ENCODE measurements at regions not wholly inside any gene's neighbourhood (a gene's known extent, or its start where the extent isn't known, plus 50 kb on each side); places are given as distances from the start of the nearest gene placed in this dataset.
"Not testable (repeated sequence)": the region's sequence is repeated elsewhere in the genome, so short reads cannot be mapped to it uniquely, and the experiment has no call there.

GRCh38 chr9:104362912-104363472, 141.1 kb upstream of the OR13F1 start:
- ATAC-seq (no peak), DNase-seq (no peak)
- Histone ChIP-seq H3K9me3 (no peaks in the 10 kb centered on the region), H3K36me3 (ENCODE audit: low read depth) (no peaks in the 10 kb centered on the region), H3K4me3 (no peak overlapping the region), H3K4me1 (ENCODE audit: low read depth) (no peaks in the 10 kb centered on the region)
- no peak for TF ChIP-seq CTCF (IDR thresholded peaks at IDR 0.05)
- intact Hi-C loops (cut with DNase I, micrococcal nuclease), result no loop called here

- H3K9me3 ChIP-seq, result no peaks in the 10 kb centered on the region
- no peak overlapping the region for H3K4me3 ChIP-seq
- no peak for TF ChIP-seq CTCF (IDR thresholded peaks at IDR 0.05)
- no peaks in the 10 kb centered on the region for H3K36me3 ChIP-seq (ENCODE audit: low read depth)
- intact Hi-C loops (cut with DNase I, micrococcal nuclease), result no loop called here
- no peaks in the 10 kb centered on the region for H3K4me1 ChIP-seq (ENCODE audit: low read depth)
- DNase-seq (no peak), ATAC-seq (no peak)
Measured at GRCh38 chr9:104367507-104367906, 136.6 kb upstream of the OR13F1 start.

- H3K9me3 ChIP-seq; intact Hi-C loops (cut with DNase I, micrococcal nuclease); H3K4me1 ChIP-seq (ENCODE audit: low read depth); H3K36me3 ChIP-seq (ENCODE audit: low read depth); H3K4me3 ChIP-seq; DNase-seq; ATAC-seq: not testable (repeated sequence)
Measured at GRCh38 chr9:104368318-104368717, 135.7 kb upstream of the OR13F1 start.

DNA sequence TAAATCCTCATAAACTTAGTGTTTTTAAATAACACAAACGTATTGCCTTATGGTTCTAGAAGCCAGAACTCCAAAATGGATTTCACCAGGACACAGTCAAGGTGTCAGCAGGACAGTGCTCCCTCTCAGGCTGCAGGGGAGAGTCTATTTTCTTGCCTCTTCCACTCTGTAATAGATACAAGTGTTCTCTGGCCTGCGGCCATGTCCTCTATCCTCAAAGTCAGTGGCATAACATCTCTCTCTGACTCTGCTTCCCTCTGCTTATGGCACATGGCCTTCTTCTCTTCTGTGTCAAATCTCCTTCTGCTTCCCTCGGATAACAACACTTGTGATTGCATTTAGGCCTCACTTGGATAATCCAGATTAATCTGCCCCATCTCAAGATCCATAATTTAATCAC, 129.4 kb upstream of the OR13F1 start:
- H3K36me3 ChIP-seq (ENCODE audit: low read depth), result no peaks in the 10 kb centered on the region
- DNase-seq (no peak), ATAC-seq (no peak)
- H3K9me3 ChIP-seq, result no peaks in the 10 kb centered on the region
- no peaks in the 10 kb centered on the region for H3K4me1 ChIP-seq (ENCODE audit: low read depth)
- intact Hi-C loops (cut with DNase I, micrococcal nuclease), result no loop called here
- TF ChIP-seq CTCF (IDR thresholded peaks at IDR 0.05), result no peak
- no peak overlapping the region for H3K4me3 ChIP-seq

DNA sequence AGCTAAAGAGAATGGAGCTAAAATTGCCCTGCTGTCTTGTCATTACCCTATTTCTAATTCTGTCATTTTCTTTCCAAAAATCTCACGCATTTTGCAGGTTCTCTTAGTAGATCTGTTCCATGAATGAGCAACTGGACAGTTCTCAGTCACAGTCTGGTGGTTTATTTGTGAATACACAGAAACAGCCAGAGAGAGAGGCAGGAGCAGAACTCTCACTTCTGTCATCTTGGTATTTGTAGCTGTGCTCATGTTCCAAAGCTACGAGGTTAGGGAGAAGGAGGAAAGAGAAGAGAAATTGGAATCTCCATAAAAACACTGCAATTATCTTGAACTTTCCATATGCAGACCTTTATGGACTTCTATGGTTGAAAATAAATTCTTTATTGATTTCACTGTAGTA, 118.0 kb upstream of the OR13F1 start:
- DNase-seq, result no peak
- Histone ChIP-seq H3K9me3 (no peaks in the 10 kb centered on the region), H3K4me3 (no peak overlapping the region), H3K4me1 (ENCODE audit: low read depth) (no peaks in the 10 kb centered on the region), H3K36me3 (ENCODE audit: low read depth) (no peaks in the 10 kb centered on the region)
- TF ChIP-seq CTCF (IDR thresholded peaks at IDR 0.05), result no peak
- no peak for ATAC-seq
- intact Hi-C loops (cut with DNase I, micrococcal nuclease), result loop anchor here in 1 of 2 donors (10.0 kb wide), 1 partner anchor 211 kb away; no protein-coding TSS in a partner anchor

GRCh38 chr9:104386425-104387069, 117.5 kb upstream of the OR13F1 start:
- ATAC-seq (peak; percentile 80), DNase-seq (no peak)
- TF ChIP-seq CTCF (IDR thresholded peaks at IDR 0.05), result peak; percentile 26
- intact Hi-C loops (cut with DNase I, micrococcal nuclease), result loop anchor here in 1 of 2 donors (10.0 kb wide), 1 partner anchor 212 kb away; no protein-coding TSS in a partner anchor
- no peaks in the 10 kb centered on the region for H3K36me3 ChIP-seq (ENCODE audit: low read depth)
- H3K9me3 ChIP-seq, result no peaks in the 10 kb centered on the region
- no peak overlapping the region for H3K4me3 ChIP-seq
- H3K4me1 ChIP-seq (ENCODE audit: low read depth), result no peaks in the 10 kb centered on the region

Measured in mucosa of descending colon (tissue), 3 donors.